RWPE2 (cell line): ENCODE measurements at regions not wholly inside any gene's neighbourhood (a gene's known extent, or its start where the extent isn't known, plus 50 kb on each side); places are given as distances from the start of the nearest gene placed in this dataset.

Experiments
- ATAC-seq: fragments of 200-7000 bp; cut with Tn5 transposase; 3 replicates; pipeline ENCODE4 v1.9.1; 2021; ENCODE audit warnings: low read depth
- DNase-seq: peaks from one replicate; pipeline ENCODE4 v3.0.0-alpha.2; 2020; ENCODE audit warnings: low spot score
- H3K27ac ChIP-seq: fragments of 450-650 bp; 2 replicates; pipeline ENCODE4 v1.5.1; 2017; ENCODE audit warnings: mild to moderate bottlenecking; ENCODE audit not compliant: poor library complexity, severe bottlenecking
- H3K27me3 ChIP-seq: fragments of 250-450 bp; sonication (Bioruptor Pico); 2 replicates; pipeline ENCODE4 v1.5.1; 2021; ENCODE audit warnings: mild to moderate bottlenecking, moderate library complexity; ENCODE audit not compliant: insufficient read depth, poor library complexity, severe bottlenecking
- H3K36me3 ChIP-seq: fragments of 250-450 bp; sonication (Bioruptor Pico); 2 replicates; pipeline ENCODE4 v1.5.1; 2020; ENCODE audit warnings: low read depth, mild to moderate bottlenecking, moderate library complexity
- H3K4me1 ChIP-seq: fragments of 250-450 bp; sonication (Bioruptor Pico); 2 replicates; pipeline ENCODE4 v1.5.1; 2021; ENCODE audit warnings: mild to moderate bottlenecking, moderate library complexity; ENCODE audit not compliant: insufficient read depth, poor library complexity, severe bottlenecking
- H3K4me3 ChIP-seq: fragments of 250-450 bp; sonication (Bioruptor Pico); 2 replicates; pipeline ENCODE4 v1.5.1; 2021; ENCODE audit warnings: mild to moderate bottlenecking, moderate library complexity; ENCODE audit not compliant: severe bottlenecking
- H3K9me3 ChIP-seq: fragments of 250-450 bp; sonication (Bioruptor Pico); 2 replicates; pipeline ENCODE4 v1.5.1; 2021; ENCODE audit warnings: mild to moderate bottlenecking, moderate library complexity; ENCODE audit not compliant: severe bottlenecking
- CTCF ChIP-seq: fragments of 450-650 bp; IDR thresholded peaks from one replicate; pipeline ENCODE4 v1.5.1; 2017; ENCODE audit warnings: mild to moderate bottlenecking, moderate library complexity; ENCODE audit not compliant: poor library complexity, severe bottlenecking

GRCh38 chr3:139832998-139833397 lies 102.0 kb upstream of the CLSTN2 start:
- DNase-seq = no peak
- Histone ChIP-seq H3K4me1 (no peaks in the 10 kb centered on the region), H3K27ac (no peak overlapping the region), H3K27me3 (no peaks in the 10 kb centered on the region), H3K36me3 (no peaks in the 10 kb centered on the region), H3K4me3 (no peak overlapping the region), H3K9me3 (no peaks in the 10 kb centered on the region)
- no peak for TF ChIP-seq CTCF
- no peak for ATAC-seq

GRCh38 chr3:139830817-139831216 lies 104.2 kb upstream of the CLSTN2 start:
- ATAC-seq = no peak
- no peak for DNase-seq
- Histone ChIP-seq H3K27me3 (no peaks in the 10 kb centered on the region), H3K4me3 (no peak overlapping the region), H3K36me3 (no peaks in the 10 kb centered on the region), H3K27ac (no peak overlapping the region), H3K9me3 (no peaks in the 10 kb centered on the region), H3K4me1 (no peaks in the 10 kb centered on the region)
- TF ChIP-seq CTCF = no peak

GRCh38 chr3:139827833-139828232 lies 107.2 kb upstream of the CLSTN2 start:
- H3K27ac ChIP-seq = no peak overlapping the region
- DNase-seq (no peak), ATAC-seq (no peak)
- no peak for TF ChIP-seq CTCF
- no peaks in the 10 kb centered on the region for H3K27me3 ChIP-seq
- no peaks in the 10 kb centered on the region for H3K9me3 ChIP-seq
- no peaks in the 10 kb centered on the region for H3K36me3 ChIP-seq
- no peaks in the 10 kb centered on the region for H3K4me1 ChIP-seq
- H3K4me3 ChIP-seq = no peak overlapping the region

- no peaks in the 10 kb centered on the region for H3K9me3 ChIP-seq
- no peak for ATAC-seq
- DNase-seq = no peak
Measured at GRCh38 chr3:139824864-139825263, 110.1 kb upstream of the CLSTN2 start.

GRCh38 chr3:139814646-139815045 lies 120.3 kb upstream of the CLSTN2 start:
- TF ChIP-seq CTCF = no peak
- H3K27ac ChIP-seq = no peak overlapping the region
- H3K4me1 ChIP-seq = no peaks in the 10 kb centered on the region
- H3K9me3 ChIP-seq = no peaks in the 10 kb centered on the region
- DNase-seq (no peak), ATAC-seq (no peak)
- no peak overlapping the region for H3K4me3 ChIP-seq
- H3K36me3 ChIP-seq = no peaks in the 10 kb centered on the region
- H3K27me3 ChIP-seq = no peaks in the 10 kb centered on the region

More at GRCh38 chr3:139824864-139825263, 110.1 kb upstream of the CLSTN2 start:
- Histone ChIP-seq H3K36me3 (no peaks in the 10 kb centered on the region), H3K4me3 (no peak overlapping the region), H3K4me1 (no peaks in the 10 kb centered on the region), H3K27ac (no peak overlapping the region), H3K27me3 (no peaks in the 10 kb centered on the region)
- no peak for TF ChIP-seq CTCF
